Thymus (tissue), 11 donors: ENCODE measurements at regions not wholly inside any gene's neighbourhood (a gene's known extent, or its start where the extent isn't known, plus 50 kb on each side); places are given as distances from the start of the nearest gene placed in this dataset.
A peak's percentile ranks its signal among the peaks of the same experiment; 100 is the strongest.

Experiments
- DNase-seq, 9 donors: peaks; one replicate each; pipeline ENCODE4 v3.0.0-alpha.2; 2013; ENCODE audit warnings: low spot score in 9 of 9, low read depth in 6 of 9, missing footprints in 1 of 9
- H3K27ac ChIP-seq, 2 donors: one replicate each; pipeline ENCODE4 v1.5.1; 2013; ENCODE audit warnings: control low read depth in 1 of 2, low read depth in 1 of 2, low read length in 1 of 2, mild to moderate bottlenecking in 1 of 2, moderate library complexity in 1 of 2
- H3K27me3 ChIP-seq, 2 donors: one replicate each; pipeline ENCODE4 v1.5.1; 2013; ENCODE audit warnings: low read length in 1 of 2; ENCODE audit not compliant: control insufficient read depth in 2 of 2, insufficient read depth in 1 of 2
- H3K36me3 ChIP-seq, 2 donors: one replicate each; pipeline ENCODE4 v1.5.1; 2013; ENCODE audit warnings: low read length in 1 of 2, mild to moderate bottlenecking in 1 of 2, moderate library complexity in 1 of 2; ENCODE audit not compliant: control insufficient read depth in 2 of 2, insufficient read depth in 2 of 2
- H3K4me1 ChIP-seq, 2 donors: one replicate each; pipeline ENCODE4 v1.5.1; 2013; ENCODE audit warnings: low read length in 2 of 2; ENCODE audit not compliant: control insufficient read depth in 2 of 2, insufficient read depth in 2 of 2
- H3K4me3 ChIP-seq, 2 donors: one replicate each; pipeline ENCODE4 v1.5.1; 2013; ENCODE audit warnings: low read length in 2 of 2, control low read depth in 1 of 2, mild to moderate bottlenecking in 1 of 2
- H3K9me3 ChIP-seq, 2 donors: one replicate each; pipeline ENCODE4 v1.5.1; 2013; ENCODE audit warnings: low read length in 1 of 2, mild to moderate bottlenecking in 1 of 2; ENCODE audit not compliant: control insufficient read depth in 2 of 2, insufficient read depth in 1 of 2
- WGBS: extraction: QIAGEN DNeasy Blood & Tissue Kit; methylation state at CpG from one replicate; pipeline ENCODE4 v1.1.7; 2013; 5-methylcytosine and 5-hydroxymethylcytosine counted together
- donor health status: healthy.

DNA sequence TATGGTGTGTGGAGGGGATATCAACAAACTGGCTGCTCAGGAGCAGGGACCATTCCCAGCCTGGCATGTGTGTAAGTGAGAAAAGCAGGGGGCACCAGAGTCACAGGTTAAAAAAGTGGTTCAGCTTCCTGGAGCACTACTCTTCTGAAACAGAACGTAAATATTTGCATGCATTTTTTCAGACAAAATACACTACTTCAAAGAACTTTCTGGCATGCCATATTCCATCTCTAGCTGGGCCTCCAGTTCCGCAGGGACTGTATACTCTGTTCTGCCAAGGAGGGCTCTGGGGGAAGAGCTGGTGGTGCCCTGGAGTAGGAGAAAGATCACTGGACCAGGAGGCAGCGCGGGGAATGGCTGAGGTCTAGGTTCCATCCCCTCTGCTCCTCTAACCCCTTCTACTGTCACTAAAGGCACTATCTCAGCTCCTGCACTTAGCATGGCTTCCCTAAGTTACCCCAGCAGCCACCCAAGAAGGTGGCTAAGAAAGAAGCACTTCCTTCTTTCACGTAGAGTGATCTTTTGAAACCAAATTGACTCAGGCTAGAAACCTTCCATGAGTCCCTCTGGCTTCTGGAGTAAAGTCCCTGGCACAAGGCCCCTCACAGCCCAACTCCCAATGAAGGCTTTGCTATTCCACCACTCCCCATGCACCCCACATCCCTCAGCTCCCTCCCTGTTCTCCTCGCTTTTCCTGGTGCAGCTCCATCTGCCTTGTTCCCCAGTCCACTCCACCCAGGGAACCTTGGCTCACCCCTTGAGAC lies 57.6 kb upstream of the CABLES1 start:
- no peak overlapping the region for H3K27ac ChIP-seq
- WGBS = 81% methylated on average over 6 of the region's 6 CpGs
- DNase-seq = peak in 1 of 9 donors; percentile 40
- H3K36me3 ChIP-seq = no peaks in the 10 kb centered on the region
- H3K4me3 ChIP-seq = no peak overlapping the region
- no peaks in the 10 kb centered on the region for H3K27me3 ChIP-seq
- H3K4me1 ChIP-seq = peaks cover 0 to 22% of the 10 kb centered on the region in 2 donors
- no peaks in the 10 kb centered on the region for H3K9me3 ChIP-seq

- Histone ChIP-seq H3K27me3 (no peaks in the 10 kb centered on the region), H3K4me3 (no peak overlapping the region), H3K27ac (no peak overlapping the region), H3K9me3 (no peaks in the 10 kb centered on the region), H3K4me1 (no peaks in the 10 kb centered on the region), H3K36me3 (no peaks in the 10 kb centered on the region)
- DNase-seq = no peak
- 91% methylated on average over 5 of the region's 5 CpGs for WGBS
Measured at GRCh38 chr18:23085066-23085465, 50.2 kb upstream of the CABLES1 start.
